ENCODE measurements at regions not wholly inside any gene's neighbourhood (a gene's known extent, or its start where the extent isn't known, plus 50 kb on each side); places are given as distances from the start of the nearest gene placed in this dataset.

DNA sequence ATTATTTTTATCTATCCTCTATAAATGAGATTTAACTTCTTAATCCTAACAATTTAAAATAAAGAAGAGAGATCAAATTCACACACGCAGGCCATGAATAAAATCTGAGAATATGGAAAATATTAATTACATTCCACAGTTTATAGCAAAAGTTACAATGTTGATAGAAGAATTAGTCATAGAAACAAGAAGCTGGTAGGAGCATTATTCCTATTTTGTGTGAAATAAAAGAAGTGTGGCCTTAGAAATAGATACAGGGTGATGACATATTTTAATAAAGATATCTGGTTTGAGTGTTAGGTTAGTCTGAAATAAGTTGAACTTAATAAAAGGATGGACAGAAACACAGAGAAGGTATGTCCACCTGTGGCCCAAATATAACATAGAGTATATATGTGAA is 790.4 kb upstream of the NUDT12 start:
- TF ChIP-seq, protein P1, sequence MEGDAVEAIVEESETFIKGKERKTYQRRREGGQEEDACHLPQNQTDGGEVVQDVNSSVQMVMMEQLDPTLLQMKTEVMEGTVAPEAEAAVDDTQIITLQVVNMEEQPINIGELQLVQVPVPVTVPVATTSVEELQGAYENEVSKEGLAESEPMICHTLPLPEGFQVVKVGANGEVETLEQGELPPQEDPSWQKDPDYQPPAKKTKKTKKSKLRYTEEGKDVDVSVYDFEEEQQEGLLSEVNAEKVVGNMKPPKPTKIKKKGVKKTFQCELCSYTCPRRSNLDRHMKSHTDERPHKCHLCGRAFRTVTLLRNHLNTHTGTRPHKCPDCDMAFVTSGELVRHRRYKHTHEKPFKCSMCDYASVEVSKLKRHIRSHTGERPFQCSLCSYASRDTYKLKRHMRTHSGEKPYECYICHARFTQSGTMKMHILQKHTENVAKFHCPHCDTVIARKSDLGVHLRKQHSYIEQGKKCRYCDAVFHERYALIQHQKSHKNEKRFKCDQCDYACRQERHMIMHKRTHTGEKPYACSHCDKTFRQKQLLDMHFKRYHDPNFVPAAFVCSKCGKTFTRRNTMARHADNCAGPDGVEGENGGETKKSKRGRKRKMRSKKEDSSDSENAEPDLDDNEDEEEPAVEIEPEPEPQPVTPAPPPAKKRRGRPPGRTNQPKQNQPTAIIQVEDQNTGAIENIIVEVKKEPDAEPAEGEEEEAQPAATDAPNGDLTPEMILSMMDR (IDR thresholded peaks at IDR 0.05): no peak
- no peak for TF ChIP-seq POLR2AphosphoS5 (IDR thresholded peaks at IDR 0.05)
